PFSK-1 (cell line): ENCODE measurements at regions not wholly inside any gene's neighbourhood (a gene's known extent, or its start where the extent isn't known, plus 50 kb on each side); places are given as distances from the start of the nearest gene placed in this dataset.

Experiments used
- REST ChIP-seq, 2 experiments: IDR thresholded peaks; 2 replicates each; pipeline versions ENCODE4 v1.6.1 to v1.8.0; 2011 to 2012; ENCODE audit warnings: low read depth in 2 of 2, low read length in 2 of 2, control low read depth in 1 of 2, inconsistent platforms in 1 of 2, mild to moderate bottlenecking in 1 of 2, moderate library complexity in 1 of 2; ENCODE audit not compliant: insufficient read depth in 1 of 2
- SIN3A ChIP-seq: IDR thresholded peaks from 2 replicates; pipeline ENCODE4 v1.6.1; 2012; ENCODE audit warnings: mild to moderate bottlenecking, low read length, moderate library complexity, borderline replicate concordance; ENCODE audit not compliant: insufficient read depth
- TAF1 ChIP-seq: IDR thresholded peaks from 2 replicates; pipeline ENCODE4 v1.6.1; 2012; ENCODE audit warnings: low read length, control low read depth, borderline replicate concordance; ENCODE audit not compliant: insufficient read depth

- TF ChIP-seq TAF1 = no peak
- TF ChIP-seq SIN3A = no peak
- no peak for TF ChIP-seq REST (IDR thresholded peaks at IDR 0.05; ENCODE audit: insufficient read depth in 1 of 2, low read depth in 2 of 2, low read length in 2 of 2)
Observed at GRCh38 chr3:25304916-25305315, 123.1 kb upstream of the RARB start.
